ENCODE measurements at regions not wholly inside any gene's neighbourhood (a gene's known extent, or its start where the extent isn't known, plus 50 kb on each side); places are given as distances from the start of the nearest gene placed in this dataset.

GRCh38 chr3:76570436-76571057 lies 469.4 kb upstream of the ROBO2 start:
- no peak overlapping the region for H3K4me3 ChIP-seq (ENCODE audit: low read length)
- no peak overlapping the region for H3K9ac ChIP-seq (ENCODE audit: low read length)
- no peaks in the 10 kb centered on the region for H4K20me1 ChIP-seq (ENCODE audit: insufficient read depth, low read length)
- no peaks in the 10 kb centered on the region for H3K36me3 ChIP-seq (replicated peaks; ENCODE audit: low read depth, low read length)
- no peaks in the 10 kb centered on the region for H3K27me3 ChIP-seq (ENCODE audit: low read depth, low read length)
- no peaks in the 10 kb centered on the region for H3K79me2 ChIP-seq (ENCODE audit: low read length)
- no peak overlapping the region for H3K27ac ChIP-seq (ENCODE audit: low read length)
- TF ChIP-seq CTCF (IDR thresholded peaks at IDR 0.05; ENCODE audit: low read depth, low read length) (peak; percentile 90), EZH2phosphoT487 (IDR thresholded peaks at IDR 0.05; ENCODE audit: low read depth) (no peak)
- no peak overlapping the region for H2AFZ ChIP-seq (ENCODE audit: low read depth, low read length)
- peaks cover 6% of the 10 kb centered on the region for H3K4me1 ChIP-seq (ENCODE audit: low read length)
- no peak overlapping the region for H3K4me2 ChIP-seq (ENCODE audit: low read length)
- H3K9me3 ChIP-seq (ENCODE audit: insufficient read depth, low read length): no peaks in the 10 kb centered on the region

- no peak overlapping the region for H3K9ac ChIP-seq (ENCODE audit: low read length)
- TF ChIP-seq CTCF (IDR thresholded peaks at IDR 0.05; ENCODE audit: low read depth, low read length): no peak
- TF ChIP-seq EZH2phosphoT487 (IDR thresholded peaks at IDR 0.05; ENCODE audit: low read depth): no peak
- no peak overlapping the region for H3K4me3 ChIP-seq (ENCODE audit: low read length)
- no peaks in the 10 kb centered on the region for H3K36me3 ChIP-seq (replicated peaks; ENCODE audit: low read depth, low read length)
- no peak overlapping the region for H3K4me2 ChIP-seq (ENCODE audit: low read length)
- H3K27ac ChIP-seq (ENCODE audit: low read length): no peak overlapping the region
- H3K9me3 ChIP-seq (ENCODE audit: insufficient read depth, low read length): no peaks in the 10 kb centered on the region
- H3K27me3 ChIP-seq (ENCODE audit: low read depth, low read length): no peaks in the 10 kb centered on the region
- no peak overlapping the region for H2AFZ ChIP-seq (ENCODE audit: low read depth, low read length)
- no peaks in the 10 kb centered on the region for H3K79me2 ChIP-seq (ENCODE audit: low read length)
- H3K4me1 ChIP-seq (ENCODE audit: low read length): no peaks in the 10 kb centered on the region
- no peaks in the 10 kb centered on the region for H4K20me1 ChIP-seq (ENCODE audit: insufficient read depth, low read length)
Observed at GRCh38 chr3:76576201-76576600, 463.7 kb upstream of the ROBO2 start.

- H3K4me3 ChIP-seq (ENCODE audit: low read length): no peak overlapping the region
- H3K9me3 ChIP-seq (ENCODE audit: insufficient read depth, low read length): no peaks in the 10 kb centered on the region
Observed at GRCh38 chr3:76582098-76582497, 457.8 kb upstream of the ROBO2 start.

More at GRCh38 chr3:76582098-76582497, 457.8 kb upstream of the ROBO2 start:
- H3K4me1 ChIP-seq (ENCODE audit: low read length): no peaks in the 10 kb centered on the region
- H2AFZ ChIP-seq (ENCODE audit: low read depth, low read length): no peak overlapping the region
- no peaks in the 10 kb centered on the region for H4K20me1 ChIP-seq (ENCODE audit: insufficient read depth, low read length)
- no peaks in the 10 kb centered on the region for H3K27me3 ChIP-seq (ENCODE audit: low read depth, low read length)
- H3K9ac ChIP-seq (ENCODE audit: low read length): no peak overlapping the region
- no peaks in the 10 kb centered on the region for H3K79me2 ChIP-seq (ENCODE audit: low read length)
- no peak overlapping the region for H3K27ac ChIP-seq (ENCODE audit: low read length)
- no peak for TF ChIP-seq EZH2phosphoT487 (IDR thresholded peaks at IDR 0.05; ENCODE audit: low read depth)
- no peak for TF ChIP-seq CTCF (IDR thresholded peaks at IDR 0.05; ENCODE audit: low read depth, low read length)
- no peak overlapping the region for H3K4me2 ChIP-seq (ENCODE audit: low read length)
- no peaks in the 10 kb centered on the region for H3K36me3 ChIP-seq (replicated peaks; ENCODE audit: low read depth, low read length)

Measured in OCI-LY3 (cell line).